ENCODE measurements at regions not wholly inside any gene's neighbourhood (a gene's known extent, or its start where the extent isn't known, plus 50 kb on each side); places are given as distances from the start of the nearest gene placed in this dataset.

DNA sequence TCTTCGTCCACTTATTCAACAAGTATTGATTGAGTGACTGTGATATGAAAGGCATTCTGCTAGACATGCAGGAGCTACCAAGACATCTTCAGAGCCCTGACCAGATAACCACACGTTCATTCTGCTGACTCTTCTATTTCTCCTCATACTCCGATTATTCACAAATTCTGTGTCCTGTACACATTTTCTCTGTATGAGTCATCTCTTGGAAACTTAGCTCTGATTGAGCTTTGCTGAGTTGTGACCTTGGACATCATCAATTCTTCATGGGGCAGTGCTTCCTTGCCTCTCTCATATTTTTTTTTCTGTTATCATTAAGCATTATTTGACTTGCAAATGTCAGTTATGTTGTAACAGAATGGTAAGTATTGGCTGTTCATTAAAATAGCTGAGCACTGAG lies 351.6 kb upstream of the CNR1 start:
- intact Hi-C loops (cut with DNase I; ENCODE audit: low total_unique reads), result no loop called here
- TF ChIP-seq CTCF (IDR thresholded peaks at IDR 0.05), result no peak
- no peak for TF ChIP-seq POLR2A (IDR thresholded peaks at IDR 0.05)
- no peak for DNase-seq (ENCODE audit: low spot score in 2 of 2)
- no peak overlapping the region for H3K4me3 ChIP-seq (ENCODE audit: low read depth, poor library complexity, severe bottlenecking)
- 67 to 73% methylated on average over 3 of the region's 3 CpGs for WGBS, 2 donors

GRCh38 chr6:88513920-88514319 lies 347.8 kb upstream of the CNR1 start:
- intact Hi-C loops (cut with DNase I; ENCODE audit: low total_unique reads), result no loop called here
- 85 to 86% methylated on average over 4 of the region's 4 CpGs for WGBS, 2 donors

DNA sequence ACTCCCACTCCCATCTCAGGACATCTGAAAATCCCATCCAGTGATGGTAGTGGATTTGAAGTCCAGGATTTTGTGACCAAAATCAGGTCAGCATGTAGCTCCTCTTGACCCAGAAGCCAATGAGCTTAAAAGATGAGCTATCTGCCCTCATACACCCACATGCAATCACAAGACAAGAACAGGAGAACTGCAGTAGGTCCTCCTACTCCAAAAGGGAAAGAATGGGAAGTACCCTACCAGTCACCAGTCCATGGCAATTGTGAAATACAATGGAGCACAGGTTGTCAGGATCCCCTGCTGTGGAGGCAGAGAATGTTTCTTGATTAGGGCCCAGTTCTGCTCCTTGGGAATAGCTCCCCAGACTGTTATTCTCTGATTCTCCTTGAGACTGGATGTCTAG lies 347.3 kb upstream of the CNR1 start:
- DNase-seq (ENCODE audit: low spot score in 2 of 2), result no peak
- no peak for TF ChIP-seq CTCF (IDR thresholded peaks at IDR 0.05)
- intact Hi-C loops (cut with DNase I; ENCODE audit: low total_unique reads), result no loop called here
- H3K4me3 ChIP-seq (ENCODE audit: low read depth, poor library complexity, severe bottlenecking), result no peak overlapping the region

More at GRCh38 chr6:88513920-88514319, 347.8 kb upstream of the CNR1 start:
- no peak for TF ChIP-seq POLR2A (IDR thresholded peaks at IDR 0.05)
- TF ChIP-seq CTCF (IDR thresholded peaks at IDR 0.05), result no peak
- DNase-seq (ENCODE audit: low spot score in 2 of 2), result no peak
- H3K4me3 ChIP-seq (ENCODE audit: low read depth, poor library complexity, severe bottlenecking), result no peak overlapping the region

DNA sequence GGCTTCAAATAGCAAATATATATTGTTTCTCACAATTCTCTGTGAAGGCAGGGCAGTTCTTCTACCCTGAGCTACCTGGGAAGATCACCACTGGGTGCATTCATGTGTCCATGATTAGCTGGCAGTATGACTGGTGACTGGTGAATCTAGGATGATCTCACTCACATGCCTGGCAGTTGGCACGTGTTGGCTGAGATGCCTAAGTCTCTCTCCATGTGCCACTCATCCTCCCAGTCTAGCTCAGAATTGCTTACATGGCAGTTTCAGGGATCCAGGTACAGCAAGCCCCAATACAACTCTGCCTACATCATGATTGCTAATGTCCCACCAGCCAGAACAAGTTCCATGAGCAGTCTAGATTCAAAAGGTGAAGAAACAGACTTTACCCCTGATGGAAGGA lies 346.8 kb upstream of the CNR1 start:
- TF ChIP-seq POLR2A (IDR thresholded peaks at IDR 0.05) (no peak), CTCF (IDR thresholded peaks at IDR 0.05) (no peak)
- H3K4me3 ChIP-seq (ENCODE audit: low read depth, poor library complexity, severe bottlenecking), result no peak overlapping the region
- intact Hi-C loops (cut with DNase I; ENCODE audit: low total_unique reads), result no loop called here
- WGBS, 2 donors, result 24 to 64% methylated on average over 1 of the region's 1 CpG
- DNase-seq (ENCODE audit: low spot score in 2 of 2), result no peak

- DNase-seq (ENCODE audit: low spot score in 2 of 2), result no peak
- H3K4me3 ChIP-seq (ENCODE audit: low read depth, poor library complexity, severe bottlenecking), result no peak overlapping the region
- WGBS, 2 donors, result 75 to 84% methylated on average over 3 of the region's 3 CpGs
- TF ChIP-seq CTCF (IDR thresholded peaks at IDR 0.05) (no peak), POLR2A (IDR thresholded peaks at IDR 0.05) (no peak)
- intact Hi-C loops (cut with DNase I; ENCODE audit: low total_unique reads), result no loop called here
Observed at GRCh38 chr6:88502391-88502790, 336.2 kb upstream of the CNR1 start.

GRCh38 chr6:88499845-88500699 lies 333.9 kb upstream of the CNR1 start:
- DNase-seq (ENCODE audit: low spot score in 2 of 2), result no peak
- intact Hi-C loops (cut with DNase I; ENCODE audit: low total_unique reads), result no loop called here
- TF ChIP-seq CTCF (IDR thresholded peaks at IDR 0.05) (no peak), POLR2A (IDR thresholded peaks at IDR 0.05) (no peak)
- H3K4me3 ChIP-seq (ENCODE audit: low read depth, poor library complexity, severe bottlenecking), result no peak overlapping the region
- 66 to 79% methylated on average over 7 of the region's 7 CpGs for WGBS, 2 donors
